ENCODE measurements at regions not wholly inside any gene's neighbourhood (a gene's known extent, or its start where the extent isn't known, plus 50 kb on each side); places are given as distances from the start of the nearest gene placed in this dataset.
A peak's percentile ranks its signal among the peaks of the same experiment; 100 is the strongest.

- DNase-seq (ENCODE audit: low read depth) = no peak
These were observed 163.1 kb upstream of the FAT1 start for GRCh38 chr4:186886759-186887158.

- no peak for DNase-seq (ENCODE audit: low read depth)
These were observed 163.6 kb upstream of the FAT1 start for GRCh38 chr4:186887291-186887700.

- DNase-seq (ENCODE audit: low read depth) = no peak
These were observed 164.1 kb upstream of the FAT1 start for GRCh38 chr4:186887752-186888151.

GRCh38 chr4:186889876-186890643, 166.4 kb upstream of the FAT1 start:
- DNase-seq (ENCODE audit: low read depth) = no peak

- no peak for DNase-seq (ENCODE audit: low read depth)
These were observed 168.3 kb upstream of the FAT1 start for GRCh38 chr4:186891859-186892486.

GRCh38 chr4:186898367-186898766, 174.7 kb upstream of the FAT1 start:
- DNase-seq (ENCODE audit: low read depth) = no peak

GRCh38 chr4:186900232-186900900, 176.7 kb upstream of the FAT1 start:
- DNase-seq (ENCODE audit: low read depth) = peak; percentile 60

GRCh38 chr4:186900984-186901383, 177.3 kb upstream of the FAT1 start:
- DNase-seq (ENCODE audit: low read depth) = no peak

- no peak for DNase-seq (ENCODE audit: low read depth)
These were observed 178.2 kb upstream of the FAT1 start for GRCh38 chr4:186901850-186902249.

GRCh38 chr4:186902361-186902760, 178.7 kb upstream of the FAT1 start:
- DNase-seq (ENCODE audit: low read depth) = no peak

GRCh38 chr4:186904101-186904500, 180.4 kb upstream of the FAT1 start:
- peak; percentile 55 for DNase-seq (ENCODE audit: low read depth)

- DNase-seq (ENCODE audit: low read depth) = no peak
These were observed 183.1 kb upstream of the FAT1 start for GRCh38 chr4:186906722-186907121.

GRCh38 chr4:186910385-186910784, 186.7 kb upstream of the FAT1 start:
- no peak for DNase-seq (ENCODE audit: low read depth)

GRCh38 chr4:186912606-186913005, 188.9 kb upstream of the FAT1 start:
- no peak for DNase-seq (ENCODE audit: low read depth)

GRCh38 chr4:186915816-186916215, 192.2 kb upstream of the FAT1 start:
- no peak for DNase-seq (ENCODE audit: low read depth)

GRCh38 chr4:186917136-186917535, 193.5 kb upstream of the FAT1 start:
- DNase-seq (ENCODE audit: low read depth) = no peak

GRCh38 chr4:186918466-186918865, 194.8 kb upstream of the FAT1 start:
- no peak for DNase-seq (ENCODE audit: low read depth)

GRCh38 chr4:186919340-186919739, 195.7 kb upstream of the FAT1 start:
- no peak for DNase-seq (ENCODE audit: low read depth)

GRCh38 chr4:186920483-186920882, 196.8 kb upstream of the FAT1 start:
- no peak for DNase-seq (ENCODE audit: low read depth)

GRCh38 chr4:186920992-186921391, 197.3 kb upstream of the FAT1 start:
- no peak for DNase-seq (ENCODE audit: low read depth)

GRCh38 chr4:186924723-186925122, 201.1 kb upstream of the FAT1 start:
- no peak for DNase-seq (ENCODE audit: low read depth)

- no peak for DNase-seq (ENCODE audit: low read depth)
These were observed 204.0 kb upstream of the FAT1 start for GRCh38 chr4:186927624-186928023.

- no peak for DNase-seq (ENCODE audit: low read depth)
These were observed 206.4 kb upstream of the FAT1 start for GRCh38 chr4:186930024-186930423.

Data from HT1080 (cell line).